ENCODE measurements at regions not wholly inside any gene's neighbourhood (a gene's known extent, or its start where the extent isn't known, plus 50 kb on each side); places are given as distances from the start of the nearest gene placed in this dataset. TPM values are rescaled to one million over a fixed set of nuclear protein-coding genes. Genes with fewer than 3 reads are reported as not detected.

- Histone ChIP-seq H3K4me1 (ENCODE audit: control insufficient read depth in 2 of 2, insufficient read depth in 2 of 2, low read length in 2 of 2) (no peaks in the 10 kb centered on the region), H3K4me2 (replicated peaks; ENCODE audit: low read depth, low read length, poor library complexity, severe bottlenecking) (no peak overlapping the region), H3K36me3 (replicated peaks in 1 of 2; ENCODE audit: control extremely low read depth in 1 of 2, control insufficient read depth in 1 of 2, extremely low read depth in 1 of 2, insufficient read depth in 2 of 2, low read length in 1 of 2) (no peaks in the 10 kb centered on the region), H3K79me2 (ENCODE audit: control insufficient read depth, insufficient read depth, low read length) (no peaks in the 10 kb centered on the region), H4K20me1 (ENCODE audit: control insufficient read depth, insufficient read depth, low read length, poor library complexity, severe bottlenecking) (no peaks in the 10 kb centered on the region), H2AFZ (ENCODE audit: insufficient read depth, low read depth, low read length, poor library complexity, severe bottlenecking) (no peak overlapping the region), H3K27ac (ENCODE audit: low read length in 2 of 2) (no peak overlapping the region), H3K9ac (ENCODE audit: low read length) (no peak overlapping the region), H3K27me3 (replicated peaks in 1 of 4; ENCODE audit: control extremely low read depth in 1 of 4, control insufficient read depth in 3 of 4, insufficient read depth in 4 of 4, low read length in 3 of 4) (no peaks in the 10 kb centered on the region), H3K4me3 (ENCODE audit: control extremely low read depth in 1 of 5, extremely low read depth in 1 of 5, insufficient read depth in 1 of 5, low read depth in 2 of 5, low read length in 4 of 5) (no peak overlapping the region), H3K9me3 (ENCODE audit: control extremely low read depth in 1 of 3, control insufficient read depth in 2 of 3, insufficient read depth in 1 of 3, low read length in 2 of 3) (peaks cover 0 to 4% (median 0%) of the 10 kb centered on the region in 3 donors)
- ATAC-seq (ENCODE audit: low read depth) (no peak), DNase-seq (no peak)
- TF ChIP-seq EZH2 (IDR thresholded peaks at IDR 0.05; ENCODE audit: borderline replicate concordance, insufficient read depth, low read depth, low read length, poor library complexity, severe bottlenecking) (no peak), CTCF (IDR thresholded peaks at IDR 0.05) (no peak)
- no peaks in the 10 kb centered on the region for H3K4me1 Mint-ChIP-seq
- POLR2A ChIA-PET = no interaction called here
- CTCF ChIA-PET = no interaction called here
- intact Hi-C loops (cut with micrococcal nuclease) = no loop called here
- WGBS (ENCODE audit: insufficient coverage) = 93% methylated on average over 3 of the region's 4 CpGs
- no peak overlapping the region for H3K4me3 Mint-ChIP-seq
- no peaks in the 10 kb centered on the region for H3K9me3 Mint-ChIP-seq (ENCODE audit: insufficient read depth)
- H3K27ac Mint-ChIP-seq = no peak overlapping the region
- H3K27me3 Mint-ChIP-seq = no peaks in the 10 kb centered on the region
These were observed 53.4 kb upstream of the EPHA6 start for GRCh38 chr3:96760956-96761355.

Small RNA genes lying in the stretch of these regions (small RNA-seq; reads per million reads assigned to genes)
- gene MIR8060 (ENCODE audit: insufficient read length, low read depth, low replicate concordance) (not detected), gene RNU6-1094P (ENCODE audit: insufficient read length, low read depth, low replicate concordance) (not detected)

All from B cell (primary cell).